Endodermal cell (in vitro differentiated cells): ENCODE measurements at regions not wholly inside any gene's neighbourhood (a gene's known extent, or its start where the extent isn't known, plus 50 kb on each side); places are given as distances from the start of the nearest gene placed in this dataset.

Experiments
- DNase-seq: peaks from one replicate; pipeline ENCODE4 v3.0.0-alpha.2; 2017
- H3K27ac ChIP-seq: 2 replicates; pipeline ENCODE4 v1.5.1; 2013; ENCODE audit warnings: mild to moderate bottlenecking, low read depth, low read length, moderate library complexity
- H3K27me3 ChIP-seq: 2 replicates; pipeline ENCODE4 v1.6.1; 2013; ENCODE audit warnings: mild to moderate bottlenecking, low read length, moderate library complexity; ENCODE audit not compliant: insufficient read depth, control insufficient read depth, poor library complexity, severe bottlenecking
- H3K36me3 ChIP-seq: 2 replicates; pipeline ENCODE4 v1.7.0; 2013; ENCODE audit warnings: mild to moderate bottlenecking, low read length, moderate library complexity; ENCODE audit not compliant: control insufficient read depth, insufficient read depth
- H3K4me1 ChIP-seq: one replicate; pipeline ENCODE4 v1.7.0; 2013; ENCODE audit warnings: low read length; ENCODE audit not compliant: control insufficient read depth, insufficient read depth
- H3K4me3 ChIP-seq: 2 replicates; pipeline ENCODE4 v1.5.1; 2013; ENCODE audit warnings: mild to moderate bottlenecking, low read length, moderate library complexity
- H3K9ac ChIP-seq: 2 replicates; pipeline ENCODE4 v1.6.1; 2013; ENCODE audit warnings: mild to moderate bottlenecking, low read length, moderate library complexity; ENCODE audit not compliant: poor library complexity, severe bottlenecking; ENCODE audit errors: extremely low read depth
- H3K9me3 ChIP-seq: 2 replicates; pipeline ENCODE4 v1.6.1; 2013; ENCODE audit warnings: mild to moderate bottlenecking, low read length, moderate library complexity; ENCODE audit not compliant: control insufficient read depth
- H3K27ac Mint-ChIP-seq: 2 replicates; pipeline ENCODE4 v1.8.0; 2020; ENCODE audit warnings: mixed read lengths
- H3K27me3 Mint-ChIP-seq: 2 replicates; pipeline ENCODE4 v1.8.0; 2021; ENCODE audit warnings: mild to moderate bottlenecking, mixed read lengths; ENCODE audit not compliant: insufficient read depth
- H3K36me3 Mint-ChIP-seq: 2 replicates; pipeline ENCODE4 v1.8.0; 2020; ENCODE audit warnings: low read depth, mixed read lengths
- H3K4me1 Mint-ChIP-seq: 2 replicates; pipeline ENCODE4 v1.8.0; 2020; ENCODE audit warnings: mixed read lengths
- H3K4me3 Mint-ChIP-seq: 2 replicates; pipeline ENCODE4 v1.8.0; 2020; ENCODE audit warnings: mild to moderate bottlenecking, moderate library complexity, mixed read lengths
- H3K9me3 Mint-ChIP-seq: 2 replicates; pipeline ENCODE4 v1.8.0; 2020; ENCODE audit warnings: mild to moderate bottlenecking, mixed read lengths
- CTCF ChIP-seq: fragments of 200-600 bp; sonication (generic); conservative IDR thresholded peaks from 2 replicates; pipeline ENCODE4 v1.5.0; 2021; ENCODE audit warnings: antibody characterized with exemption, mild to moderate bottlenecking
- WGBS, 2 experiments: methylation state at CpG; one replicate each; pipeline versions ENCODE4 v1.1.5 to v1.1.7; 2013; ENCODE audit warnings: missing lambda C conversion rate in 2 of 2, mixed read lengths in 1 of 2; ENCODE audit not compliant: insufficient coverage in 1 of 2, insufficient read length in 1 of 2; 5-methylcytosine and 5-hydroxymethylcytosine counted together

DNA sequence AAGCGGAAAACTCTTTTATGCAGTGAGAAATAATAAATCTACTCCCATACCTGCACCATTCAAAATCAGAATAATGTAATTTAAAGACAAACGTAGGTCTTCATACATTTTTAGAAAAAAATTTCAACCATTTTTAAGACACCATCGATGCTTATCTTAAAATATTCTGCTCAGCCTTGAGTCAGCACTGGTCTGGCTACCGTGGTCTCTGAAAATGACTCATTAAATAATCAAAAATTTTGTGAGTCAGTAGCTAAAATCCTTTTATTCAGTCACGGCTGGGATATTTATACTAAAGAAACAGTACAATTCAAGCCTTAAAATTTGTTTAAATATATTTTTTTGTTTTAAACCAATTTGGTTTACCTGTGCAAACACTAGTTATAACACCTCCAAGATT, 2862.8 kb upstream of the PCDH20 start:
- Histone ChIP-seq H3K36me3 (no peaks in the 10 kb centered on the region), H3K4me1 (no peaks in the 10 kb centered on the region), H3K27ac (no peak overlapping the region), H3K27me3 (no peaks in the 10 kb centered on the region), H3K4me3 (no peak overlapping the region), H3K9ac (no peak overlapping the region), H3K9me3 (no peaks in the 10 kb centered on the region)
- H3K4me3 Mint-ChIP-seq: no peak overlapping the region
- H3K27me3 Mint-ChIP-seq: no peaks in the 10 kb centered on the region
- peaks cover 4% of the 10 kb centered on the region for H3K9me3 Mint-ChIP-seq
- no peak for TF ChIP-seq CTCF
- no peak for DNase-seq
- WGBS, 2 experiments: 91 to 92% methylated on average over 2 to 4 of the region's 5 CpGs
- no peaks in the 10 kb centered on the region for H3K4me1 Mint-ChIP-seq
- no peak overlapping the region for H3K27ac Mint-ChIP-seq
- H3K36me3 Mint-ChIP-seq: no peaks in the 10 kb centered on the region

DNA sequence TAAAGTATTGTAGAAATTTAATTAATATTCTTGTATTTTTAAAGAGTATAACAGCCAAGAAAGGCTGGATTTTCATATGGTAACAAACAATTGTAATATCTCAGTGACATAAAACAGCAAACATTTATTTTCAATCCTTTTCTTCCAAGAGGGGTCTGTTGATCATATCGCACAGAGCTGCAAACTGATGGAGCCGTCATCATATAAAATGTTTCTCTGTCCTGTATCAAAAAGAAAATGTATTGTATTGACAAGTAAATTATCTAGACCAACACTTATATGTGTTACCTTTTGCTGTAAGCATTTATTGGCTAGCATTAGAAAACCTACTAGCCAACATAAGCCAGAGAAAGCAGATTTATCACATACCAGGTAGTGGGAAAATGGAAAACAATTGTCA, 2861.4 kb upstream of the PCDH20 start:
- Mint-ChIP-seq H3K27ac (no peak overlapping the region), H3K9me3 (peaks cover 4% of the 10 kb centered on the region), H3K36me3 (no peaks in the 10 kb centered on the region), H3K4me1 (no peaks in the 10 kb centered on the region), H3K4me3 (no peak overlapping the region), H3K27me3 (no peaks in the 10 kb centered on the region)
- Histone ChIP-seq H3K27ac (no peak overlapping the region), H3K36me3 (no peaks in the 10 kb centered on the region), H3K4me1 (no peaks in the 10 kb centered on the region), H3K9ac (no peak overlapping the region), H3K27me3 (no peaks in the 10 kb centered on the region), H3K4me3 (no peak overlapping the region), H3K9me3 (no peaks in the 10 kb centered on the region)
- WGBS, 2 experiments: 100% methylated on average over 1 of the region's 2 CpGs; no CpG with 5 or more reads in 1 of the 2 experiments
- DNase-seq: no peak
- no peak for TF ChIP-seq CTCF

GRCh38 chr13:64276232-64276631, 2860.6 kb upstream of the PCDH20 start:
- Histone ChIP-seq H3K27ac (no peak overlapping the region), H3K4me3 (no peak overlapping the region), H3K9ac (no peak overlapping the region), H3K36me3 (no peaks in the 10 kb centered on the region), H3K4me1 (no peaks in the 10 kb centered on the region), H3K27me3 (no peaks in the 10 kb centered on the region), H3K9me3 (no peaks in the 10 kb centered on the region)
- TF ChIP-seq CTCF: no peak
- no peaks in the 10 kb centered on the region for H3K27me3 Mint-ChIP-seq
- no peaks in the 10 kb centered on the region for H3K4me1 Mint-ChIP-seq
- H3K9me3 Mint-ChIP-seq: peaks cover 6% of the 10 kb centered on the region
- no peaks in the 10 kb centered on the region for H3K36me3 Mint-ChIP-seq
- H3K4me3 Mint-ChIP-seq: no peak overlapping the region
- DNase-seq: no peak
- no peak overlapping the region for H3K27ac Mint-ChIP-seq
- 63% methylated on average over 2 of the region's 2 CpGs; no CpG with 5 or more reads in 1 of the 2 experiments for WGBS, 2 experiments
